HG03558 (cell line): ENCODE measurements at regions not wholly inside any gene's neighbourhood (a gene's known extent, or its start where the extent isn't known, plus 50 kb on each side); places are given as distances from the start of the nearest gene placed in this dataset.
"Not testable (repeated sequence)": the region's sequence is repeated elsewhere in the genome, so short reads cannot be mapped to it uniquely, and the experiment has no call there.

Experiments
- ATAC-seq: cut with Tn5 transposase; IDR thresholded peaks from one replicate; pipeline ENCODE4 v1.9.1; 2021; ENCODE audit warnings: moderate number of reproducible peaks; ENCODE audit not compliant: unreplicated experiment; ENCODE audit errors: extremely low read depth

GRCh38 chr12:87369161-87369560 is 660.0 kb downstream of the C12orf50 start:
- ATAC-seq: no peak

DNA sequence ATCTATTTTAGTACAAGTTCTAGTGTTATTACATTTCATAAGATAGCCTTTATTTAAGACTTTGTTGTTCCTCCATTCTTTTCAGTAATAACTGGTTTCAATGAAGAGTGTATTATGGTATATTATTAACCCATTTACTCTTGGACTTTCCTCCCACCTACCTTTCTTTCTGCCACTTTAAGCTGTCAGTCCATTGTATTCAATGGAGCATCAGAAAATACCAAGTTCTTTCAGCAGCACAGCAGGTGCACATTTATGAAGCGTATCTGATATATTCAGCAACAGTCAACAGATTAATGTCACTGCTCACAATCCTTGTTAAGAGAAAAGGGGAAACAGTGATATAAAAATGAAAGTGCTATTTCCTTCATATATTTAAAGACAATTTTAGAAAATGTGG is 660.9 kb downstream of the C12orf50 start:
- ATAC-seq: no peak

- ATAC-seq: no peak
Measured at GRCh38 chr12:87365423-87365822, 663.8 kb downstream of the C12orf50 start.

DNA sequence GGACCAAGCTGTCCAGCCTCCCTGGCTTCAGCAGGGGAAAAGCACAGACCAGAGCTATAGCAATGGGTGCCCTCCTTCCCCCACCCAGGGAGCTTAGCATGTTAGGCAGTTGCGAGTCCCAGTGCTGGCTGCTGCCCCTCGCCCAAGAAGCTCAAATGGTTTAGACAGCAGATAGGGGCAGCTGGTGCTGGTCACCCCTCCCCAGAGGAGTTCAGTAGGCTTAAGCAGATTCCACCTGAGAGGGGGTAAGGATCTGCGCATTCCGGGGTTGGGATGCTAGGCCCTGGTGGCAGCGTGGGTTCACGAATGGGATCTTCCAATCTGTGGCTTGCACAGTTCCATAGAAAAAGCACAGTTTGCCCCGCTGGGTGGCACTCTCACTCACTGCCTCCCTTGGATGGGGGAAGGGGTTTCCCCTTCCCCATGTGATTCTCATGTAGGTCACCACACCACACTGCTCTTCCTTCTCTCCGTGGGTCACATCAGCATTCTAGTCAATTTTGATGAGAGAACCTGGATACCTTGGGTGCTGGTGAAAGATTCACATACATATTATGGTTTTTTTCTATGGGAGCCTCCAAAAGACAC is 665.6 kb downstream of the C12orf50 start:
- ATAC-seq: no peak

- ATAC-seq: no peak
Measured at GRCh38 chr12:87349681-87350080, 679.5 kb downstream of the C12orf50 start.

- no peak for ATAC-seq
Measured at GRCh38 chr12:87348071-87348470, 681.1 kb downstream of the C12orf50 start.

DNA sequence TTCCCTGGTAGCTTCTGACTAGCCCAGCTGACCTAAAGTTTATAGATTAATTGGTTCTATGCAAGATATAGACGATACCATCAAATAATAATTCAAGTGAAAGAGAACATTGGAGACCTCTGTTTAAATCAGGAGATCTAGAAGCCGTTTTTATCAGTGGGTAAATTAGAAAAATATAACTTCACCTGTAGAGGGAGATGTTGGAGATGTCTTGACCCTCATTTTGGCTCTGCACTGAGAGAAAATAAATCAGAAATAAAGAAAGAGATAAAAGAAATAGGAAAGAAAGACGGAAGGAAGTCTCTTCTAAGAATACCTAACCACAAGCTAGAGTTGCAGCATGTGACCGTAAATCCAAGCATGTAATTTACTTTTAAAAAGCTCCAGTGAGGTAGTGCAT is 684.5 kb downstream of the C12orf50 start:
- no peak for ATAC-seq

DNA sequence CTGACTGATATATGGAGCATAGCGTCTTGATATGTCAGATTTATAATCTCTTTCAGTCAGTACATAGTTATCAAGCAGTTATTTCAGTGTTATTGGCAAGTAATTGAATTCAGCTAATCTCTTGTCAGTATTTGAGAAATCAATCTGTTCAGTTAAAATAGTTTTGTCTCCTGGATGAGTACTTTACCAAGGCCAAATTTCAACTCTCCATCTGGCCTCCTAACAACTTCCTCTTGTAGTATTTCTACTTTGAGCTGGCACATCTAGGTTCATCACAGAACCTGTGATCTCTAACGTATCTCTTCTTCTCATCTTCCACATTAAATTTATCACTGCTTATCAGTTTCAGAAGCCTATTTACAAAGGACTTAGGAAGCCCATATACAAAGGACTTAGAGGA is 690.5 kb downstream of the C12orf50 start:
- ATAC-seq: no peak

DNA sequence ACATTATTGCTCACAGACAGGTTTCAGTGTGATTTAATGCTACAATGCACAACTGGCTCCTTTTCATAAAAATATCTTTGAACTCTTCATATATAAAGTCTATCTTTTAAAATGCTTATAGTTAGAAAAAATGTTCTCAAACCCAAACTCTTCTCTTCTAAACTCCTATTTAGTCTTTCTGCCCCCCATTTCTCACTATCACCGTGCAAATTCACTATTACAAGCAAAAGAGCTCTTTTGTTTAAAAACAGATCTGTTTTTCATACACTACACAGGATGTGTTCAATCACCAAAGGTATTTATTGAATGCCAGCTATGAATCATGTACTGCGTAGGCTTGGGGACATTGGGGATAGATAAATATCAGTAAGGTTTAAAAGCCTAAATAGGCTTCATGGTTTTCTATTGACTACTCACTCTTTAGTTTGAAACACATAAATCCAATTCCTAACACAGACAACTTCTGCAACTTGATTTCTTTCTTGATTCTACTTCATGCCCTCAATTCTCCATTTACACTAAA is 692.3 kb downstream of the C12orf50 start:
- ATAC-seq: no peak

DNA sequence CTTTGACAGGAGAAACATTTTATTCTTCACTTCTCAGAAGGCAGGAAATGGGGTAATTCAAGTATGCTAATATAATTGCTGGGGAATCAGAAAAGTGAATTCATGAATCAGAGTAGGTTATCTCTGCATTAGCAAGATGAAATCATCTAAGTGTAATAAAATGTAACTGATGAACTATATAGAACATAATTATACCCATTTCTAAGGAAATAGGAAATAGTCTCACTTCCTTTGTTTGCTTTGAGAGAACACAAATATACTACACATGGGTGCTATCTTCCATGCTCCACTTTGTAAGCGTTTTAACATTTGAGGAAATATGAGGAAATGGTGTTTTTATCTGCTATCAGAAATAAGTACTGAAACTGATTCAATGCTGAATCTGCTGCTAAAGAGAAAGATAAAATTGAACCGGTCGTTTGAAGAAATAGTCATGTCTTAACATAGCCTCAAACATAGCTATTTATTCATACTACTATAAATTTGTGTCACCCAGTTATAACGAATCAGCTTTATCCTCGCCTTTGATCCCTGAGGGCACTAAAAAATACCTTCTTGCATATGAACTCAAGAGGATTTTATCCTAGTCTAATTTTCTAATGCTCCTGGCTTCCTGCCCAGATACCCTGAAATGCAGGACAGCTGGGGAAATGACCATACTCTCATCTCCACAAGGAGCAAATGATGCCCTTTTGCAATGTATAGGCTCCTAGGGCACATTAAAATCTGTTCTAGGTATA is 696.0 kb downstream of the C12orf50 start:
- ATAC-seq: no peak

- ATAC-seq: not testable (repeated sequence)
Measured at GRCh38 chr12:87330071-87330555, 699.1 kb downstream of the C12orf50 start.

- no peak for ATAC-seq
Measured at GRCh38 chr12:87329076-87329863, 699.9 kb downstream of the C12orf50 start.

DNA sequence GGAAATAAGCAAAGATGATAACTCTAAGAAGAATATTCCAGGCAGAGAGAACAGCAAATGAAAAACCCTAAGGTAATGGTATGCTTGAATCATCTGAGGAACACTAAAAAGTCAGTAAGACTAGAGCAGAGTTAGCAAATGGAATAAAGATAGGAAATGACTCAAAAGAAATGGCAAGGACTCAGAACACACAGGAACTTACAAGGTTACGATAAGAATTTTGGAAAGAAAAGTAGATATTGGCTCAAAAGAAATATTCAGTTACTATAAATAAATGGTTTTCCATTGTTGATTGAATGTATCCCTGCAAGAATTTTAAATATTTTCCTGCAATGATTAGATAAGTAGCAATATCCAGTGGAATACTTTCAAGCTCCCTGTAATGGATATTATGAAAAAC is 705.8 kb downstream of the C12orf50 start:
- no peak for ATAC-seq

DNA sequence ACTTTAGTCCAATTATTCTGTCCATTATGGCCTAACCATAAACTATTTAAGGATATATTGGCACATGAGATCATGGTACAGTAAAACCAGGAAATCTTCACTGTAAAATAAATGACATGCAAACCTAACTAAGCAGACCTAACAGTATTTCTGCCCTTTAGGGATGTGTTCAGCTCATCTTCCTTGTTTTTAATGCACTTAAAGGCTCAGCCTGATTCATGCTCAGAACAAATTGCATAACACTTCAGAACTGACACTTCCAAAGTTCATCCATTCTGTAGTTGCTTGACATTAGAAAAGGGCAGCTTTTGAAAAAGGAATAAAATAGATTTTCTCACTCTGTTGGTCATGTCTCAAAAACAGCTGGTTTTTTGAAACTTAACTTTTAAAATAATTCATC is 708.5 kb downstream of the C12orf50 start:
- no peak for ATAC-seq

DNA sequence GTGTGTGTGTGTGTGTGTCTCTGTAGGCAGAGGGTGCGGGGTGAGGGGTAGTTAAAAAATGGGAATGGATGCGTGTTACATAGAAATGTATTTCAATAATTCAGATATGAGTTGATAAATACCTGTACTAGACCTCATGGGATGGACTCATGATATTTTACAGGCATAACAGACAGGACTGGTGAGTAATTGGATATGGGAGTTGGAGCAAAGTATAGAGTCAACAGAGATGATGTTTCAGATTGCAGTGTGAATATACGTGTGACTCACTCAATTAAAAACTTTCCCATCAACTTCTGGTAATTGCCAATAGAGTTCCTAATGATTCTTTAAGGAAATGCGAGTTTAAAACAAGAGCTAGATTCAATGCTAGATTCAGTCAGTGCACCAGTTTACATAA is 711.9 kb downstream of the C12orf50 start:
- ATAC-seq: no peak

DNA sequence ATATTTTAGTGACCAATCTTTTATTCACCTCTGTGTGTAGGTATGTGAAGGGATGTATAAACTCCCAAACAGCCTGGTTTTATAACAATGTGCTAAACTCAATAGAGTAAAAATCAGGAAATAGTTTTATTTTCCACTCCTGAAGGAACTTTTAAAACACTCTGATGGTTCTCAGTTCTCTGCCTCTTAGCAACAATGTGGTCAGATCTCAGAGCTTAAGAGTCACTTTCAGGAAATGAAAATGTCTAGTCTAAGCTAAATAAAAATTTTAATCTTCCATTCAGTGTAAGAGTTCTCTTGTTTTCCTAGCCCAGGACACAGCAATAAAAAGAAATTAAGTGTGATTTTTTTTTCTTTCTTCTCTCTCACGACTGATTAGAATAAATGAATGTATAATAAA is 718.0 kb downstream of the C12orf50 start:
- peak; percentile 42 for ATAC-seq

GRCh38 chr12:87310126-87310525 is 719.1 kb downstream of the C12orf50 start:
- ATAC-seq: no peak

GRCh38 chr12:87305481-87305880 is 723.7 kb downstream of the C12orf50 start:
- ATAC-seq: peak; percentile 42

- ATAC-seq: no peak
Measured at GRCh38 chr12:87304406-87304805, 724.8 kb downstream of the C12orf50 start.

DNA sequence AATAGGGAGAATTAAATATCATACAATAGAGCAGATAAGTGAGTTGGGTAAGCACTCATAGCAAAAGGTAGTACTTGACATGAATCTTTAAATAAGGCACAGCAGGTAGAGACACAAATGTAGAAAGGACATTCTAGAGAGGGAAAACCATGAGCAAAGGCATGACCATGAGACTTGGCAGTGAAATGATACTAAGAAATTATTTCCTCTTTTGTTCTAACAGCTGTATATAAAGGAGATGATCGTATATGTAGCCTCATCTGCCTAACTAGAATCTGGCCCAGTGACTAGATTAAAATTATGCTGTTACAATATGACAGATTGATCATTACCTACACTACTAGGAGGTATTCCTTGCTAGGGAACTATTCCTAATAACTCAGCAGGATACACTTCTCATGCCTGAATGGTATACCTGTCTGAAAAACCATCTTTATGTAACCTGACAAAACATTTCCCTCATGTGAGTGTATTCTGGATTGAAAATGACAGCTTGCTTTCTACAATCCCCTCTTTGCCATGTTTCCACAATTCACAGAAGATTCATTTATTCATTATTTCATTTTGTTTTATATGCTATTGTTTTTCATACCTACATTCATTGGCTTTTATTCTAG is 725.7 kb downstream of the C12orf50 start:
- no peak for ATAC-seq
